ENCODE measurements at regions not wholly inside any gene's neighbourhood (a gene's known extent, or its start where the extent isn't known, plus 50 kb on each side); places are given as distances from the start of the nearest gene placed in this dataset.

- TF ChIP-seq CTCF (IDR thresholded peaks at IDR 0.05; ENCODE audit: extremely low read depth, missing control alignments), result no peak
- no peak for DNase-seq (ENCODE audit: low spot score)
These were observed 163.3 kb upstream of the BMP2 start for GRCh38 chr20:6604179-6604578.

- DNase-seq (ENCODE audit: low spot score), result no peak
- no peak for TF ChIP-seq CTCF (IDR thresholded peaks at IDR 0.05; ENCODE audit: extremely low read depth, missing control alignments)
These were observed 167.4 kb upstream of the BMP2 start for GRCh38 chr20:6599876-6600735.

GRCh38 chr20:6595704-6596103 is 171.8 kb upstream of the BMP2 start:
- no peak for TF ChIP-seq CTCF (IDR thresholded peaks at IDR 0.05; ENCODE audit: extremely low read depth, missing control alignments)
- DNase-seq (ENCODE audit: low spot score), result no peak

GRCh38 chr20:6590891-6591637 is 176.4 kb upstream of the BMP2 start:
- DNase-seq (ENCODE audit: low spot score), result no peak
- TF ChIP-seq CTCF (IDR thresholded peaks at IDR 0.05; ENCODE audit: extremely low read depth, missing control alignments), result no peak

- no peak for TF ChIP-seq CTCF (IDR thresholded peaks at IDR 0.05; ENCODE audit: extremely low read depth, missing control alignments)
- DNase-seq (ENCODE audit: low spot score), result no peak
These were observed 179.2 kb upstream of the BMP2 start for GRCh38 chr20:6588296-6588695.

GRCh38 chr20:6583134-6583738 is 184.2 kb upstream of the BMP2 start:
- DNase-seq (ENCODE audit: low spot score), result peak; percentile 42
- TF ChIP-seq CTCF (IDR thresholded peaks at IDR 0.05; ENCODE audit: extremely low read depth, missing control alignments), result peak; percentile 61

GRCh38 chr20:6582449-6582848 is 185.0 kb upstream of the BMP2 start:
- no peak for DNase-seq (ENCODE audit: low spot score)

More at GRCh38 chr20:6582449-6582848, 185.0 kb upstream of the BMP2 start:
- no peak for TF ChIP-seq CTCF (IDR thresholded peaks at IDR 0.05; ENCODE audit: extremely low read depth, missing control alignments)
